ENCODE measurements at regions not wholly inside any gene's neighbourhood (a gene's known extent, or its start where the extent isn't known, plus 50 kb on each side); places are given as distances from the start of the nearest gene placed in this dataset.

- Mint-ChIP-seq H3K27ac (no peak overlapping the region), H3K4me3 (no peak overlapping the region), H3K9me3 (no peaks in the 10 kb centered on the region), H3K27me3 (no peaks in the 10 kb centered on the region), H3K4me1 (no peaks in the 10 kb centered on the region), H3K36me3 (ENCODE audit: low read depth) (no peaks in the 10 kb centered on the region)
- ATAC-seq (replicated peaks), result no peak
Measured at GRCh38 chr12:107568718-107569117, 116.9 kb upstream of the PWP1 start.

- Mint-ChIP-seq H3K27ac (no peak overlapping the region), H3K4me3 (no peak overlapping the region), H3K4me1 (no peaks in the 10 kb centered on the region), H3K9me3 (no peaks in the 10 kb centered on the region), H3K27me3 (no peaks in the 10 kb centered on the region), H3K36me3 (ENCODE audit: low read depth) (no peaks in the 10 kb centered on the region)
- ATAC-seq (replicated peaks), result no peak
Measured at GRCh38 chr12:107570721-107571120, 114.9 kb upstream of the PWP1 start.

- Mint-ChIP-seq H3K36me3 (ENCODE audit: low read depth) (no peaks in the 10 kb centered on the region), H3K27me3 (no peaks in the 10 kb centered on the region), H3K4me3 (no peak overlapping the region), H3K9me3 (no peaks in the 10 kb centered on the region), H3K4me1 (no peaks in the 10 kb centered on the region), H3K27ac (no peak overlapping the region)
- ATAC-seq (replicated peaks), result no peak
Measured at GRCh38 chr12:107571492-107571891, 114.1 kb upstream of the PWP1 start.

- Mint-ChIP-seq H3K27ac (no peak overlapping the region), H3K9me3 (no peaks in the 10 kb centered on the region), H3K27me3 (no peaks in the 10 kb centered on the region), H3K4me1 (no peaks in the 10 kb centered on the region), H3K4me3 (no peak overlapping the region), H3K36me3 (ENCODE audit: low read depth) (no peaks in the 10 kb centered on the region)
- ATAC-seq (replicated peaks), result no peak
Measured at GRCh38 chr12:107574691-107575090, 110.9 kb upstream of the PWP1 start.

- H3K36me3 Mint-ChIP-seq (ENCODE audit: low read depth), result peaks cover 16% of the 10 kb centered on the region
- peaks cover 4% of the 10 kb centered on the region for H3K9me3 Mint-ChIP-seq
- H3K27me3 Mint-ChIP-seq, result no peaks in the 10 kb centered on the region
- H3K27ac Mint-ChIP-seq, result no peak overlapping the region
- H3K4me3 Mint-ChIP-seq, result no peak overlapping the region
- H3K4me1 Mint-ChIP-seq, result no peaks in the 10 kb centered on the region
- ATAC-seq (replicated peaks), result no peak
Measured at GRCh38 chr12:107580750-107581618, 104.6 kb upstream of the PWP1 start.

GRCh38 chr12:107581619-107582015 is 104.0 kb upstream of the PWP1 start:
- ATAC-seq (replicated peaks), result no peak
- Mint-ChIP-seq H3K4me3 (no peak overlapping the region), H3K27ac (no peak overlapping the region), H3K36me3 (ENCODE audit: low read depth) (peaks cover 19% of the 10 kb centered on the region), H3K9me3 (peaks cover 6% of the 10 kb centered on the region), H3K4me1 (no peaks in the 10 kb centered on the region), H3K27me3 (no peaks in the 10 kb centered on the region)

GRCh38 chr12:107583551-107583950 is 102.0 kb upstream of the PWP1 start:
- Mint-ChIP-seq H3K27me3 (no peaks in the 10 kb centered on the region), H3K36me3 (ENCODE audit: low read depth) (peaks cover 28% of the 10 kb centered on the region), H3K4me1 (no peaks in the 10 kb centered on the region), H3K4me3 (no peak overlapping the region), H3K27ac (no peak overlapping the region), H3K9me3 (peaks cover 15% of the 10 kb centered on the region)
- ATAC-seq (replicated peaks), result no peak

GRCh38 chr12:107584563-107584962 is 101.0 kb upstream of the PWP1 start:
- H3K27ac Mint-ChIP-seq, result no peak overlapping the region
- H3K27me3 Mint-ChIP-seq, result no peaks in the 10 kb centered on the region

GRCh38 chr12:107586256-107586970 is 99.2 kb upstream of the PWP1 start:
- Mint-ChIP-seq H3K27me3 (no peaks in the 10 kb centered on the region), H3K4me3 (no peak overlapping the region), H3K27ac (no peak overlapping the region), H3K4me1 (no peaks in the 10 kb centered on the region), H3K36me3 (ENCODE audit: low read depth) (peaks cover 33% of the 10 kb centered on the region), H3K9me3 (peaks cover 22% of the 10 kb centered on the region)
- no peak for ATAC-seq (replicated peaks)

More at GRCh38 chr12:107584563-107584962, 101.0 kb upstream of the PWP1 start:
- Mint-ChIP-seq H3K4me3 (no peak overlapping the region), H3K4me1 (no peaks in the 10 kb centered on the region), H3K36me3 (ENCODE audit: low read depth) (peaks cover 32% of the 10 kb centered on the region), H3K9me3 (peaks cover 17% of the 10 kb centered on the region)
- ATAC-seq (replicated peaks), result no peak

- Mint-ChIP-seq H3K4me1 (no peaks in the 10 kb centered on the region), H3K4me3 (no peak overlapping the region), H3K36me3 (ENCODE audit: low read depth) (peaks cover 21% of the 10 kb centered on the region), H3K27ac (no peak overlapping the region), H3K9me3 (peaks cover 22% of the 10 kb centered on the region), H3K27me3 (no peaks in the 10 kb centered on the region)
- ATAC-seq (replicated peaks), result no peak
Measured at GRCh38 chr12:107590413-107590812, 95.2 kb upstream of the PWP1 start.

GRCh38 chr12:107590814-107591375 is 94.7 kb upstream of the PWP1 start:
- peaks cover 17% of the 10 kb centered on the region for H3K36me3 Mint-ChIP-seq (ENCODE audit: low read depth)

GRCh38 chr12:107593713-107594381 is 91.8 kb upstream of the PWP1 start:
- ATAC-seq (replicated peaks), result no peak
- Mint-ChIP-seq H3K4me3 (no peak overlapping the region), H3K4me1 (no peaks in the 10 kb centered on the region), H3K36me3 (ENCODE audit: low read depth) (peaks cover 4% of the 10 kb centered on the region), H3K9me3 (peaks cover 7% of the 10 kb centered on the region), H3K27me3 (no peaks in the 10 kb centered on the region), H3K27ac (no peak overlapping the region)

More at GRCh38 chr12:107590814-107591375, 94.7 kb upstream of the PWP1 start:
- no peak for ATAC-seq (replicated peaks)
- H3K4me1 Mint-ChIP-seq, result no peaks in the 10 kb centered on the region
- H3K27me3 Mint-ChIP-seq, result no peaks in the 10 kb centered on the region
- H3K4me3 Mint-ChIP-seq, result no peak overlapping the region
- H3K9me3 Mint-ChIP-seq, result peaks cover 19% of the 10 kb centered on the region
- H3K27ac Mint-ChIP-seq, result no peak overlapping the region

- ATAC-seq (replicated peaks), result no peak
- H3K27me3 Mint-ChIP-seq, result no peaks in the 10 kb centered on the region
- no peaks in the 10 kb centered on the region for H3K4me1 Mint-ChIP-seq
- H3K36me3 Mint-ChIP-seq (ENCODE audit: low read depth), result no peaks in the 10 kb centered on the region
- H3K4me3 Mint-ChIP-seq, result no peak overlapping the region
- peaks cover 4% of the 10 kb centered on the region for H3K9me3 Mint-ChIP-seq
- no peak overlapping the region for H3K27ac Mint-ChIP-seq
Measured at GRCh38 chr12:107594995-107595394, 90.6 kb upstream of the PWP1 start.

- Mint-ChIP-seq H3K27me3 (no peaks in the 10 kb centered on the region), H3K4me3 (no peak overlapping the region), H3K27ac (peak overlapping the region; percentile 20), H3K36me3 (ENCODE audit: low read depth) (no peaks in the 10 kb centered on the region), H3K9me3 (no peaks in the 10 kb centered on the region), H3K4me1 (no peaks in the 10 kb centered on the region)
- no peak for ATAC-seq (replicated peaks)
Measured at GRCh38 chr12:107597695-107598410, 87.7 kb upstream of the PWP1 start.

Measured in activated T-helper 17 cell treated with anti-CD3 and anti-CD28 coated beads, Interleukin-2, amount 50 U/mL, for 72 hours (primary cell).